GM12891 (cell line): ENCODE measurements at regions not wholly inside any gene's neighbourhood (a gene's known extent, or its start where the extent isn't known, plus 50 kb on each side); places are given as distances from the start of the nearest gene placed in this dataset.
A peak's percentile ranks its signal among the peaks of the same experiment; 100 is the strongest.
"Not testable (repeated sequence)": the region's sequence is repeated elsewhere in the genome, so short reads cannot be mapped to it uniquely, and the experiment has no call there.

Source experiments
- DNase-seq: peaks from one replicate; pipeline ENCODE4 v3.0.0; 2011; ENCODE audit warnings: low spot score; ENCODE audit not compliant: insufficient read length
- FAIRE-seq: peaks from 2 replicates; lab custom pipeline; 2011; peaks lifted over from hg19 to GRCh38; lab: Jason Lieb, UNC

- not testable (repeated sequence) for FAIRE-seq, DNase-seq
Measured at GRCh38 chr5:177941386-177941785, 54.7 kb downstream of the PROP1 start.

- DNase-seq: not testable (repeated sequence)
- FAIRE-seq: peak; percentile 90
Measured at GRCh38 chr5:177939246-177940171, 56.5 kb downstream of the PROP1 start.

GRCh38 chr5:177938767-177939166 lies 57.3 kb downstream of the PROP1 start:
- not testable (repeated sequence) for FAIRE-seq, DNase-seq

- not testable (repeated sequence) for DNase-seq
- peak; percentile 9 for FAIRE-seq
Measured at GRCh38 chr5:177934233-177934632, 61.8 kb downstream of the PROP1 start.

GRCh38 chr5:177930269-177931022 lies 65.6 kb downstream of the PROP1 start:
- DNase-seq: not testable (repeated sequence)

GRCh38 chr5:177929618-177930017 lies 66.4 kb downstream of the PROP1 start:
- not testable (repeated sequence) for DNase-seq, FAIRE-seq

More at GRCh38 chr5:177930269-177931022, 65.6 kb downstream of the PROP1 start:
- FAIRE-seq: not testable (repeated sequence)

GRCh38 chr5:177927500-177927899 lies 68.5 kb downstream of the PROP1 start:
- FAIRE-seq: not testable (repeated sequence)

GRCh38 chr5:177924577-177924976 lies 71.5 kb downstream of the PROP1 start:
- not testable (repeated sequence) for FAIRE-seq, DNase-seq

More at GRCh38 chr5:177927500-177927899, 68.5 kb downstream of the PROP1 start:
- DNase-seq: not testable (repeated sequence)

- FAIRE-seq, DNase-seq: not testable (repeated sequence)
Measured at GRCh38 chr5:177923837-177924236, 72.2 kb downstream of the PROP1 start.

- not testable (repeated sequence) for DNase-seq
- FAIRE-seq: peak; percentile 74
Measured at GRCh38 chr5:177923189-177923588, 72.9 kb downstream of the PROP1 start.

- not testable (repeated sequence) for FAIRE-seq
Measured at GRCh38 chr5:177909261-177909660, 86.8 kb downstream of the PROP1 start.

GRCh38 chr5:177902806-177903205 lies 93.2 kb downstream of the PROP1 start:
- FAIRE-seq, DNase-seq: not testable (repeated sequence)

More at GRCh38 chr5:177909261-177909660, 86.8 kb downstream of the PROP1 start:
- not testable (repeated sequence) for DNase-seq

GRCh38 chr5:177900066-177900465 lies 96.0 kb downstream of the PROP1 start:
- FAIRE-seq, DNase-seq: not testable (repeated sequence)

GRCh38 chr5:177894681-177895453 lies 101.2 kb downstream of the PROP1 start:
- FAIRE-seq, DNase-seq: not testable (repeated sequence)

- FAIRE-seq, DNase-seq: not testable (repeated sequence)
Measured at GRCh38 chr5:177892357-177892665, 103.7 kb downstream of the PROP1 start.

- FAIRE-seq: peak; percentile 100
- DNase-seq: not testable (repeated sequence)
Measured at GRCh38 chr5:177891547-177892356, 104.3 kb downstream of the PROP1 start.

- FAIRE-seq, DNase-seq: not testable (repeated sequence)
Measured at GRCh38 chr5:177883295-177883694, 100.6 kb upstream of the FAM153A start.

GRCh38 chr5:177875900-177876238 lies 93.2 kb upstream of the FAM153A start:
- DNase-seq, FAIRE-seq: not testable (repeated sequence)
